SK-N-MC (cell line): ENCODE measurements at regions not wholly inside any gene's neighbourhood (a gene's known extent, or its start where the extent isn't known, plus 50 kb on each side); places are given as distances from the start of the nearest gene placed in this dataset.

Experiments used
- EZH2 ChIP-seq: fragments of 200-600 bp; sonication (generic); IDR thresholded peaks from one replicate; pipeline ENCODE4 v1.6.1; 2017; ENCODE audit warnings: antibody characterized with exemption
- FOXP2 ChIP-seq: optimal IDR thresholded peaks from 2 replicates; pipeline ENCODE3; 2011; ENCODE audit warnings: mild to moderate bottlenecking, moderate library complexity; ENCODE audit not compliant: insufficient read depth; ENCODE audit errors: extremely low read length, control extremely low read depth
- POLR2AphosphoS5 ChIP-seq: IDR thresholded peaks from 2 replicates; pipeline ENCODE4 v1.6.1; 2012; ENCODE audit warnings: mild to moderate bottlenecking, low read depth, low read length, borderline replicate concordance

GRCh38 chr7:110322796-110323195 lies 768.1 kb upstream of the LRRN3 start:
- TF ChIP-seq EZH2 (no peak), POLR2AphosphoS5 (no peak), FOXP2 (no peak)
